Suprapubic skin (tissue), 4 donors: ENCODE measurements at regions not wholly inside any gene's neighbourhood (a gene's known extent, or its start where the extent isn't known, plus 50 kb on each side); places are given as distances from the start of the nearest gene placed in this dataset.

ENCODE experiments used
- DNase-seq, 2 donors: peaks; one replicate each; pipeline ENCODE4 v3.0.0-alpha.2; 2019; ENCODE audit warnings: low spot score in 2 of 2
- H3K27ac ChIP-seq: fragments of 200-600 bp; sonication (generic); one replicate; pipeline ENCODE4 v1.5.1; 2019
- H3K27me3 ChIP-seq: fragments of 200-600 bp; sonication (generic); one replicate; pipeline ENCODE4 v1.5.1; 2019
- H3K36me3 ChIP-seq: fragments of 200-600 bp; sonication (generic); one replicate; pipeline ENCODE4 v1.5.1; 2019
- H3K4me1 ChIP-seq: fragments of 200-600 bp; sonication (generic); one replicate; pipeline ENCODE4 v1.5.1; 2019
- H3K4me3 ChIP-seq: fragments of 200-600 bp; sonication (generic); one replicate; pipeline ENCODE4 v1.5.1; 2019; ENCODE audit warnings: mild to moderate bottlenecking
- H3K9me3 ChIP-seq: fragments of 200-600 bp; sonication (generic); one replicate; pipeline ENCODE4 v1.5.1; 2019
- CTCF ChIP-seq, 2 donors: fragments of 200-600 bp in 1 of 2; fragments of 450-650 bp in 1 of 2; sonication (generic) in 1 of 2; IDR thresholded peaks; one replicate each; pipeline ENCODE4 v1.5.1; 2016 to 2019; ENCODE audit warnings: antibody characterized with exemption in 2 of 2, mild to moderate bottlenecking in 1 of 2, moderate library complexity in 1 of 2
- EP300 ChIP-seq: sonication (generic); formaldehyde crosslinking; IDR thresholded peaks from one replicate; pipeline ENCODE4 v1.6.1; 2017; ENCODE audit warnings: antibody characterized with exemption
- POLR2A ChIP-seq, 2 donors: fragments of 450-650 bp; IDR thresholded peaks; one replicate each; pipeline ENCODE4 v1.6.1; 2017; ENCODE audit warnings: antibody characterized with exemption in 2 of 2, mild to moderate bottlenecking in 2 of 2, moderate library complexity in 2 of 2
- POLR2AphosphoS5 ChIP-seq, 3 donors: sonication (generic); formaldehyde crosslinking; IDR thresholded peaks; one replicate each; pipeline ENCODE4 v1.6.1; 2017; ENCODE audit warnings: antibody characterized with exemption in 3 of 3
- WGBS: methylation state at CpG from one replicate; pipeline ENCODE4 v1.1.5; 2018; 5-methylcytosine and 5-hydroxymethylcytosine counted together

- Histone ChIP-seq H3K27ac (no peak overlapping the region), H3K27me3 (no peaks in the 10 kb centered on the region), H3K4me3 (no peak overlapping the region), H3K9me3 (no peaks in the 10 kb centered on the region), H3K4me1 (no peaks in the 10 kb centered on the region), H3K36me3 (no peaks in the 10 kb centered on the region)
- DNase-seq = no peak
- WGBS = 68% methylated on average over 3 of the region's 3 CpGs
- no peak for TF ChIP-seq POLR2A (IDR thresholded peaks at IDR 0.05)
- no peak for TF ChIP-seq CTCF (IDR thresholded peaks at IDR 0.05)
These were observed 244.3 kb downstream of the ETAA1 start for GRCh38 chr2:67641312-67642045.

- 53% methylated on average over 4 of the region's 4 CpGs for WGBS
- Histone ChIP-seq H3K27me3 (no peaks in the 10 kb centered on the region), H3K27ac (no peak overlapping the region), H3K4me3 (no peak overlapping the region), H3K36me3 (no peaks in the 10 kb centered on the region), H3K4me1 (no peaks in the 10 kb centered on the region), H3K9me3 (no peaks in the 10 kb centered on the region)
- no peak for TF ChIP-seq POLR2A (IDR thresholded peaks at IDR 0.05)
- no peak for TF ChIP-seq EP300
- TF ChIP-seq POLR2AphosphoS5 (IDR thresholded peaks at IDR 0.05) = no peak
- TF ChIP-seq CTCF (IDR thresholded peaks at IDR 0.05) = no peak
- DNase-seq = no peak
These were observed 244.9 kb downstream of the ETAA1 start for GRCh38 chr2:67642046-67642382.

- whole genome bisulfite sequencing = 82% methylated on average over 2 of the region's 2 CpGs
- H3K36me3 ChIP-seq = no peaks in the 10 kb centered on the region
- DNase-seq = no peak
- TF ChIP-seq EP300 (no peak), POLR2A (IDR thresholded peaks at IDR 0.05) (no peak), POLR2AphosphoS5 (IDR thresholded peaks at IDR 0.05) (no peak)
- H3K4me3 ChIP-seq = no peak overlapping the region
- no peaks in the 10 kb centered on the region for H3K4me1 ChIP-seq
- H3K27ac ChIP-seq = no peak overlapping the region
- H3K27me3 ChIP-seq = no peaks in the 10 kb centered on the region
- H3K9me3 ChIP-seq = no peaks in the 10 kb centered on the region
These were observed 245.8 kb downstream of the ETAA1 start for GRCh38 chr2:67642961-67643360.

- H3K27me3 ChIP-seq = no peaks in the 10 kb centered on the region
- H3K4me1 ChIP-seq = peaks cover 11% of the 10 kb centered on the region
- H3K9me3 ChIP-seq = no peaks in the 10 kb centered on the region
- DNase-seq = no peak
- TF ChIP-seq POLR2A (IDR thresholded peaks at IDR 0.05) (no peak), EP300 (no peak), CTCF (IDR thresholded peaks at IDR 0.05) (no peak), POLR2AphosphoS5 (IDR thresholded peaks at IDR 0.05) (no peak)
- H3K27ac ChIP-seq = no peak overlapping the region
- no peak overlapping the region for H3K4me3 ChIP-seq
- 59% methylated on average over 3 of the region's 3 CpGs for WGBS
- no peaks in the 10 kb centered on the region for H3K36me3 ChIP-seq
These were observed 248.4 kb downstream of the ETAA1 start for GRCh38 chr2:67645280-67646138.

GRCh38 chr2:67646714-67647333 lies 249.7 kb downstream of the ETAA1 start:
- DNase-seq = no peak

More at GRCh38 chr2:67646714-67647333, 249.7 kb downstream of the ETAA1 start:
- Histone ChIP-seq H3K9me3 (no peaks in the 10 kb centered on the region), H3K27me3 (no peaks in the 10 kb centered on the region), H3K4me3 (no peak overlapping the region), H3K27ac (no peak overlapping the region), H3K4me1 (peaks cover 20% of the 10 kb centered on the region), H3K36me3 (no peaks in the 10 kb centered on the region)
- 93% methylated on average over 3 of the region's 6 CpGs for WGBS
- TF ChIP-seq POLR2A (IDR thresholded peaks at IDR 0.05) = no peak
- no peak for TF ChIP-seq EP300
- TF ChIP-seq POLR2AphosphoS5 (IDR thresholded peaks at IDR 0.05) = no peak
- no peak for TF ChIP-seq CTCF (IDR thresholded peaks at IDR 0.05)
